ENCODE measurements at regions not wholly inside any gene's neighbourhood (a gene's known extent, or its start where the extent isn't known, plus 50 kb on each side); places are given as distances from the start of the nearest gene placed in this dataset.

GRCh38 chr5:28402590-28403301, 1364.4 kb upstream of the CDH9 start:
- Histone ChIP-seq H3K4me1 (ENCODE audit: control insufficient read depth in 1 of 2, insufficient read depth in 2 of 2, low read depth in 1 of 2, low read length in 1 of 2) (no peaks in the 10 kb centered on the region; a peak in 1 of 4 replicates), H2AFZ (ENCODE audit: low read depth) (no peak overlapping the region), H3K4me3 (ENCODE audit: low read depth in 2 of 2, low read length in 1 of 2) (no peak overlapping the region), H3F3A (replicated peaks; ENCODE audit: insufficient read depth) (no peaks in the 10 kb centered on the region), H3K27ac (ENCODE audit: low read depth in 2 of 2, low read length in 1 of 2) (no peak overlapping the region), H3K4me2 (no peak overlapping the region), H3K36me3 (replicated peaks in 1 of 2; ENCODE audit: control insufficient read depth in 1 of 2, insufficient read depth in 2 of 2, low read length in 1 of 2) (no peaks in the 10 kb centered on the region), H3K79me2 (ENCODE audit: insufficient read depth) (no peaks in the 10 kb centered on the region), H3K27me3 (ENCODE audit: insufficient read depth) (no peaks in the 10 kb centered on the region), H3K9me2 (no peaks in the 10 kb centered on the region), H4K20me1 (ENCODE audit: insufficient read depth) (no peaks in the 10 kb centered on the region), H3K9me3 (no peaks in the 10 kb centered on the region), H3K9ac (no peak overlapping the region)
- POLR2A ChIA-PET, result no interaction called here
- 9% methylated on average over 3 of the region's 3 CpGs for WGBS (ENCODE audit: low lambda C conversion rate)
- no peak for DNase-seq
- CTCF ChIA-PET, result no interaction called here
- TF ChIP-seq TCF12 (IDR thresholded peaks at IDR 0.05), result no peak
- TF ChIP-seq MEF2A (IDR thresholded peaks at IDR 0.05; ENCODE audit: borderline replicate concordance, low read depth), result no peak
- no peak for TF ChIP-seq NFIC (IDR thresholded peaks at IDR 0.05; ENCODE audit: borderline replicate concordance)
- no peak for TF ChIP-seq FOXM1 (IDR thresholded peaks at IDR 0.05; ENCODE audit: low read depth)
- no peak for TF ChIP-seq JUND (IDR thresholded peaks at IDR 0.05)
- no peak for TF ChIP-seq REST (IDR thresholded peaks at IDR 0.05; ENCODE audit: low read depth, low read length)
- TF ChIP-seq RAD21 (IDR thresholded peaks at IDR 0.05; ENCODE audit: low read length), result no peak
- no peak for TF ChIP-seq ELF1 (IDR thresholded peaks at IDR 0.05)
- no peak for TF ChIP-seq IRF3 (IDR thresholded peaks at IDR 0.05; ENCODE audit: low read depth, low read length)
- TF ChIP-seq ZBTB33 (IDR thresholded peaks at IDR 0.05; ENCODE audit: borderline replicate concordance, low read depth), result no peak
- no peak for TF ChIP-seq MXI1 (IDR thresholded peaks at IDR 0.05; ENCODE audit: low read depth, low read length)
- no peak for TF ChIP-seq FOSL2 (IDR thresholded peaks at IDR 0.05; ENCODE audit: borderline replicate concordance, low read depth)
- no peak for TF ChIP-seq RCOR1 (IDR thresholded peaks at IDR 0.05; ENCODE audit: low read length)
- no peak for TF ChIP-seq USF1 (IDR thresholded peaks at IDR 0.05; ENCODE audit: borderline replicate concordance, low read depth)
- TF ChIP-seq RXRA (IDR thresholded peaks at IDR 0.05; ENCODE audit: borderline replicate concordance, low read depth), result no peak

All from SK-N-SH (cell line).